Peyer's patch (tissue), 4 donors: ENCODE measurements at regions not wholly inside any gene's neighbourhood (a gene's known extent, or its start where the extent isn't known, plus 50 kb on each side); places are given as distances from the start of the nearest gene placed in this dataset.

Source experiments
- POLR2A ChIP-seq, 2 donors: fragments of 450-650 bp; IDR thresholded peaks; one replicate each; pipeline ENCODE4 v1.5.1; 2017; ENCODE audit warnings: antibody characterized with exemption in 2 of 2, mild to moderate bottlenecking in 2 of 2, moderate library complexity in 2 of 2
- TF ChIP-seq, protein P1 (sequence below), 6 experiments: fragments of 450-650 bp in 4 of 6; fragments of 200-600 bp in 2 of 6; sonication (generic) in 1 of 6; IDR thresholded peaks; one replicate each; pipeline ENCODE4 v1.5.1; 2017 to 2019; ENCODE audit warnings: antibody characterized with exemption in 6 of 6, mild to moderate bottlenecking in 3 of 6, moderate library complexity in 1 of 6

DNA sequence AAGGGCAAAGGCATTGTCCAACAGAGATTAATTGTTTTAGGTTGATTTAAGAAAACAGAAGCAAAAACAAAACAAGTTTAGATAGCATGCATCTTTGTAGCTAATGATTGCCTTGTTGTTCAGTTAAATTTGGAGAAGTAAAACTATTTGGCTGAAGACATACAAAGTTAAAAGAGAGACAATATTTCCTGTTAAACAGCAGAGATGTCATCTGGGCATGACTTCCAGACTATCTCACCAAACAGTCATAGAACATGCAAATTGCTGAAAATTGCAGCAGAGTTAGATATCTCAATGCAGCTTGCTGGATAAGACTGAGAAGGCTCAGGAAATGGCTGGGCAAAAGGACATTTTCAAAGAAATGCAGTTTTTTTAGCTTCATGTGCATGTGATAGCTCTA is 57.5 kb upstream of the PDGFD start:
- TF ChIP-seq POLR2A (IDR thresholded peaks at IDR 0.05): no peak
- TF ChIP-seq, protein P1, sequence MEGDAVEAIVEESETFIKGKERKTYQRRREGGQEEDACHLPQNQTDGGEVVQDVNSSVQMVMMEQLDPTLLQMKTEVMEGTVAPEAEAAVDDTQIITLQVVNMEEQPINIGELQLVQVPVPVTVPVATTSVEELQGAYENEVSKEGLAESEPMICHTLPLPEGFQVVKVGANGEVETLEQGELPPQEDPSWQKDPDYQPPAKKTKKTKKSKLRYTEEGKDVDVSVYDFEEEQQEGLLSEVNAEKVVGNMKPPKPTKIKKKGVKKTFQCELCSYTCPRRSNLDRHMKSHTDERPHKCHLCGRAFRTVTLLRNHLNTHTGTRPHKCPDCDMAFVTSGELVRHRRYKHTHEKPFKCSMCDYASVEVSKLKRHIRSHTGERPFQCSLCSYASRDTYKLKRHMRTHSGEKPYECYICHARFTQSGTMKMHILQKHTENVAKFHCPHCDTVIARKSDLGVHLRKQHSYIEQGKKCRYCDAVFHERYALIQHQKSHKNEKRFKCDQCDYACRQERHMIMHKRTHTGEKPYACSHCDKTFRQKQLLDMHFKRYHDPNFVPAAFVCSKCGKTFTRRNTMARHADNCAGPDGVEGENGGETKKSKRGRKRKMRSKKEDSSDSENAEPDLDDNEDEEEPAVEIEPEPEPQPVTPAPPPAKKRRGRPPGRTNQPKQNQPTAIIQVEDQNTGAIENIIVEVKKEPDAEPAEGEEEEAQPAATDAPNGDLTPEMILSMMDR (IDR thresholded peaks at IDR 0.05): no peak
